Liver (tissue), 8 donors: ENCODE measurements at regions not wholly inside any gene's neighbourhood (a gene's known extent, or its start where the extent isn't known, plus 50 kb on each side); places are given as distances from the start of the nearest gene placed in this dataset.

Source experiments
- DNase-seq: peaks from one replicate; pipeline ENCODE4 v3.0.0-alpha.2; 2017; ENCODE audit warnings: low spot score
- H3K27ac ChIP-seq, 2 donors: one replicate each; pipeline ENCODE4 v1.7.0; 2013; ENCODE audit warnings: inconsistent platforms in 2 of 2, low read length in 2 of 2, control low read depth in 1 of 2, low read depth in 1 of 2, mild to moderate bottlenecking in 1 of 2
- H3K27me3 ChIP-seq, 4 donors: one replicate each; pipeline versions ENCODE4 v1.6.1 to v1.7.0; 2013; ENCODE audit warnings: low read length in 3 of 4, inconsistent platforms in 1 of 4, mild to moderate bottlenecking in 1 of 4, moderate library complexity in 1 of 4; ENCODE audit not compliant: control insufficient read depth in 4 of 4, insufficient read depth in 4 of 4
- H3K36me3 ChIP-seq, 4 donors: one replicate each; pipeline versions ENCODE4 v1.6.1 to v1.7.0; 2013; ENCODE audit warnings: low read length in 3 of 4, mild to moderate bottlenecking in 3 of 4, low read depth in 1 of 4, moderate library complexity in 1 of 4; ENCODE audit not compliant: control insufficient read depth in 4 of 4, insufficient read depth in 3 of 4
- H3K4me1 ChIP-seq, 4 donors: one replicate each; pipeline versions ENCODE4 v1.6.1 to v1.7.0; 2013; ENCODE audit warnings: low read length in 3 of 4, mild to moderate bottlenecking in 3 of 4, moderate library complexity in 1 of 4; ENCODE audit not compliant: control insufficient read depth in 4 of 4, insufficient read depth in 4 of 4
- H3K4me3 ChIP-seq, 3 donors: one replicate each; pipeline versions ENCODE4 v1.6.1 to v1.7.0; 2013; ENCODE audit warnings: low read length in 3 of 3, control low read depth in 1 of 3, low read depth in 1 of 3, mild to moderate bottlenecking in 1 of 3
- H3K9ac ChIP-seq, 2 donors: one replicate each; pipeline ENCODE4 v1.7.0; 2013; ENCODE audit warnings: low read length in 2 of 2, mild to moderate bottlenecking in 2 of 2, moderate library complexity in 2 of 2, control low read depth in 1 of 2, low read depth in 1 of 2
- H3K9me3 ChIP-seq, 4 donors: one replicate each; pipeline versions ENCODE4 v1.6.1 to v1.7.0; 2013; ENCODE audit warnings: low read length in 3 of 4; ENCODE audit not compliant: control insufficient read depth in 4 of 4
- ATF3 ChIP-seq: IDR thresholded peaks from 2 replicates; pipeline ENCODE4 v1.6.1; 2016; ENCODE audit warnings: antibody characterized with exemption
- CTCF ChIP-seq: fragments of 150-350 bp; IDR thresholded peaks from 2 replicates; pipeline ENCODE4 v1.5.1; 2017; ENCODE audit warnings: improper control_type of control experiment, low read depth, low read length; ENCODE audit not compliant: missing input control
- EGR1 ChIP-seq, 2 donors: IDR thresholded peaks; 2 replicates each; pipeline ENCODE4 v1.6.1; 2016 to 2018; ENCODE audit warnings: antibody characterized with exemption in 2 of 2, low read depth in 2 of 2
- FOXA1 ChIP-seq: IDR thresholded peaks from 2 replicates; pipeline ENCODE4 v1.6.1; 2016; ENCODE audit warnings: antibody characterized with exemption
- FOXA2 ChIP-seq: IDR thresholded peaks from 2 replicates; pipeline ENCODE4 v1.6.1; 2016; ENCODE audit warnings: antibody characterized with exemption
- HNF4A ChIP-seq, 2 donors: conservative IDR thresholded peaks; 2 replicates each; pipeline ENCODE4 v1.6.1; 2016; ENCODE audit warnings: antibody characterized with exemption in 2 of 2, mild to moderate bottlenecking in 2 of 2
- JUND ChIP-seq, 2 donors: IDR thresholded peaks; 2 replicates each; pipeline ENCODE4 v1.6.1; 2016; ENCODE audit warnings: antibody characterized with exemption in 2 of 2
- MAX ChIP-seq: IDR thresholded peaks from 2 replicates; pipeline ENCODE4 v1.6.1; 2016; ENCODE audit warnings: antibody characterized with exemption
- NR2F2 ChIP-seq: IDR thresholded peaks from 2 replicates; pipeline ENCODE4 v1.6.1; 2016; ENCODE audit warnings: antibody characterized with exemption
- RAD21 ChIP-seq, 2 donors: IDR thresholded peaks; 2 replicates each; pipeline ENCODE4 v1.6.1; 2016; ENCODE audit warnings: antibody characterized with exemption in 2 of 2, mild to moderate bottlenecking in 2 of 2
- REST ChIP-seq: IDR thresholded peaks from 2 replicates; pipeline ENCODE4 v1.6.1; 2016; ENCODE audit warnings: antibody characterized with exemption, mild to moderate bottlenecking
- RXRA ChIP-seq, 2 donors: IDR thresholded peaks; 2 replicates each; pipeline ENCODE4 v1.6.1; 2017 to 2018; ENCODE audit warnings: antibody characterized with exemption in 2 of 2, mild to moderate bottlenecking in 1 of 2
- TAF1 ChIP-seq: conservative IDR thresholded peaks from 2 replicates; pipeline ENCODE4 v1.6.1; 2016; ENCODE audit warnings: antibody characterized with exemption, mild to moderate bottlenecking
- YY1 ChIP-seq: IDR thresholded peaks from 2 replicates; pipeline ENCODE4 v1.6.1; 2016; ENCODE audit warnings: antibody characterized with exemption, mild to moderate bottlenecking
- ZBTB33 ChIP-seq: IDR thresholded peaks from 2 replicates; pipeline ENCODE4 v1.6.1; 2016; ENCODE audit warnings: antibody characterized with exemption
- WGBS: extraction: QIAGEN DNeasy Blood & Tissue Kit; methylation state at CpG from one replicate; pipeline ENCODE4 v1.1.7; 2013; 5-methylcytosine and 5-hydroxymethylcytosine counted together
- donor health status: healthy.
- donor health status: healthy.
- donor health status: healthy.
- donor health status: healthy.
- donor health status: healthy.

- no peak overlapping the region for H3K4me3 ChIP-seq
- no peak for DNase-seq
- H3K9me3 ChIP-seq, result no peaks in the 10 kb centered on the region
- peaks cover 0 to 3% (median 0%) of the 10 kb centered on the region in 4 donors for H3K27me3 ChIP-seq
- TF ChIP-seq EGR1 (IDR thresholded peaks at IDR 0.05; ENCODE audit: low read depth in 2 of 2) (no peak), YY1 (no peak), ATF3 (no peak), REST (no peak), MAX (no peak), JUND (IDR thresholded peaks at IDR 0.05) (no peak), RXRA (IDR thresholded peaks at IDR 0.05) (no peak), TAF1 (no peak), CTCF (no peak), FOXA2 (no peak), HNF4A (conservative IDR thresholded peaks at IDR 0.05) (no peak), FOXA1 (no peak), NR2F2 (no peak)
- H3K27ac ChIP-seq, result no peak overlapping the region
- no peaks in the 10 kb centered on the region for H3K36me3 ChIP-seq
- no peaks in the 10 kb centered on the region for H3K4me1 ChIP-seq
- H3K9ac ChIP-seq, result no peak overlapping the region
- WGBS, result 86% methylated on average over 2 of the region's 2 CpGs
Measured at GRCh38 chr4:124046190-124046589, 649.6 kb downstream of the SPRY1 start.

- Histone ChIP-seq H3K36me3 (no peaks in the 10 kb centered on the region), H3K9ac (no peak overlapping the region), H3K9me3 (no peaks in the 10 kb centered on the region), H3K27ac (no peak overlapping the region), H3K4me3 (no peak overlapping the region), H3K27me3 (no peaks in the 10 kb centered on the region), H3K4me1 (no peaks in the 10 kb centered on the region)
- TF ChIP-seq FOXA2, result no peak
- TF ChIP-seq FOXA1, result no peak
- TF ChIP-seq ATF3, result no peak
- no peak for TF ChIP-seq REST
- no peak for TF ChIP-seq TAF1
- no peak for TF ChIP-seq YY1
- no peak for TF ChIP-seq RAD21 (IDR thresholded peaks at IDR 0.05)
- TF ChIP-seq EGR1 (IDR thresholded peaks at IDR 0.05; ENCODE audit: low read depth in 2 of 2), result no peak
- TF ChIP-seq ZBTB33, result no peak
- no peak for DNase-seq
- 85% methylated on average over 4 of the region's 4 CpGs for WGBS
Measured at GRCh38 chr4:124053872-124054538, 657.4 kb downstream of the SPRY1 start.
